CD14-positive monocyte (primary cell): ENCODE measurements at regions not wholly inside any gene's neighbourhood (a gene's known extent, or its start where the extent isn't known, plus 50 kb on each side); places are given as distances from the start of the nearest gene placed in this dataset.

Experiments used
- DNase-seq, 3 donors: peaks; one replicate each; pipeline ENCODE4 v3.0.0-alpha.2; 2011 to 2022
- H2AFZ ChIP-seq: 2 replicates; pipeline ENCODE4 v1.6.0; 2012; ENCODE audit warnings: mild to moderate bottlenecking, low read depth, low read length, inconsistent platforms; ENCODE audit not compliant: insufficient read depth, poor library complexity, severe bottlenecking
- H3K27ac ChIP-seq, 2 donors: 1 replicate in 1 of 2; 2 replicates in 1 of 2; pipeline ENCODE4 v1.5.1; 2012 to 2013; ENCODE audit warnings: low read length in 2 of 2, control low read depth in 1 of 2, inconsistent platforms in 1 of 2, low read depth in 1 of 2, mild to moderate bottlenecking in 1 of 2
- H3K27me3 ChIP-seq, 2 donors: one replicate each; pipeline versions ENCODE4 v1.6.0 to v1.6.1; 2011 to 2013; ENCODE audit warnings: low read length in 2 of 2; ENCODE audit not compliant: control insufficient read depth in 2 of 2, insufficient read depth in 2 of 2
- H3K36me3 ChIP-seq, 2 donors: replicated peaks in 1 of 2; 1 replicate in 1 of 2; 2 replicates in 1 of 2; pipeline versions ENCODE4 v1.5.1 to v1.6.1; 2012 to 2013; ENCODE audit warnings: low read length in 2 of 2, control low read depth in 1 of 2, inconsistent platforms in 1 of 2, mild to moderate bottlenecking in 1 of 2; ENCODE audit not compliant: insufficient read depth in 2 of 2, control insufficient read depth in 1 of 2
- H3K4me1 ChIP-seq, 2 donors: 1 replicate in 1 of 2; 2 replicates in 1 of 2; pipeline versions ENCODE4 v1.5.1 to v1.6.1; 2012 to 2013; ENCODE audit warnings: low read length in 2 of 2, control low read depth in 1 of 2, inconsistent platforms in 1 of 2, mild to moderate bottlenecking in 1 of 2, moderate library complexity in 1 of 2; ENCODE audit not compliant: insufficient read depth in 2 of 2, control insufficient read depth in 1 of 2
- H3K4me2 ChIP-seq: replicated peaks from 2 replicates; pipeline ENCODE3; 2012; ENCODE audit warnings: low read length, moderate library complexity, mild to moderate bottlenecking; ENCODE audit not compliant: poor library complexity, severe bottlenecking; ENCODE audit errors: extremely low read depth
- H3K4me3 ChIP-seq, 3 experiments: fragments of 200-600 bp in 1 of 3; sonication (generic) in 1 of 3; replicated peaks in 1 of 3; 1 replicate in 2 of 3; 2 replicates in 1 of 3; pipeline ENCODE4 v1.5.1; 2011 to 2013; ENCODE audit warnings: low read length in 3 of 3, mild to moderate bottlenecking in 3 of 3, control low read depth in 2 of 3, low read depth in 2 of 3, inconsistent platforms in 1 of 3, moderate library complexity in 1 of 3
- H3K79me2 ChIP-seq: 2 replicates; pipeline ENCODE4 v1.6.0; 2012; ENCODE audit warnings: mild to moderate bottlenecking, control low read depth, inconsistent platforms, low read length, moderate library complexity; ENCODE audit not compliant: insufficient read depth
- H3K9ac ChIP-seq: 2 replicates; pipeline ENCODE4 v1.6.0; 2017; ENCODE audit warnings: low read length, mild to moderate bottlenecking; ENCODE audit not compliant: insufficient read depth, poor library complexity, severe bottlenecking
- H3K9me3 ChIP-seq, 2 donors: replicated peaks in 1 of 2; 1 replicate in 1 of 2; 2 replicates in 1 of 2; pipeline versions ENCODE4 v1.5.1 to v1.6.1; 2012 to 2013; ENCODE audit warnings: low read length in 2 of 2, control low read depth in 1 of 2; ENCODE audit not compliant: control insufficient read depth in 1 of 2, insufficient read depth in 1 of 2
- H4K20me1 ChIP-seq: 2 replicates; pipeline ENCODE4 v1.6.0; 2012; ENCODE audit warnings: mild to moderate bottlenecking, low read length, control low read depth, moderate library complexity; ENCODE audit not compliant: insufficient read depth
- H3K27ac Mint-ChIP-seq, 7 donors: one replicate each; pipeline ENCODE4 v1.8.0; 2020; ENCODE audit warnings: mild to moderate bottlenecking in 7 of 7, mixed read lengths in 7 of 7, moderate library complexity in 6 of 7, inconsistent platforms in 2 of 7
- H3K27me3 Mint-ChIP-seq, 3 donors: one replicate each; pipeline ENCODE4 v1.8.0; 2021 to 2022; ENCODE audit warnings: low read depth in 3 of 3, mild to moderate bottlenecking in 3 of 3, mixed read lengths in 3 of 3, moderate library complexity in 3 of 3, inconsistent platforms in 1 of 3
- H3K36me3 Mint-ChIP-seq, 2 donors: one replicate each; pipeline ENCODE4 v1.8.0; 2020; ENCODE audit warnings: mixed read lengths in 2 of 2, inconsistent platforms in 1 of 2, mild to moderate bottlenecking in 1 of 2
- H3K4me1 Mint-ChIP-seq: one replicate; pipeline ENCODE4 v1.8.0; 2020; ENCODE audit warnings: mild to moderate bottlenecking, mixed read lengths
- H3K4me3 Mint-ChIP-seq, 2 donors: one replicate each; pipeline ENCODE4 v1.8.0; 2020; ENCODE audit warnings: mild to moderate bottlenecking in 2 of 2, mixed read lengths in 2 of 2, moderate library complexity in 1 of 2
- H3K9me3 Mint-ChIP-seq, 7 donors: one replicate each; pipeline ENCODE4 v1.8.0; 2020 to 2022; ENCODE audit warnings: mixed read lengths in 7 of 7, mild to moderate bottlenecking in 6 of 7, moderate library complexity in 6 of 7, inconsistent platforms in 2 of 7
- CTCF ChIP-seq: fragments of 200-600 bp; IDR thresholded peaks from one replicate; pipeline ENCODE4 v1.8.0; 2022; ENCODE audit warnings: antibody characterized with exemption, mild to moderate bottlenecking
- WGBS: methylation state at CpG from one replicate; pipeline ENCODE4 v1.1.5; 2013; ENCODE audit warnings: missing lambda C conversion rate; ENCODE audit not compliant: insufficient coverage; 5-methylcytosine and 5-hydroxymethylcytosine counted together
- intact Hi-C, 2 donors: fragments of 100-400 bp; cut with micrococcal nuclease; formaldehyde crosslinking; loops; one replicate each; pipeline versions ENCODE4 v1.15.0 to v1.15.1; 2023

GRCh38 chr14:44609201-44609600 lies 102.1 kb upstream of the FSCB start:
- H3K9ac ChIP-seq = no peak overlapping the region
- Mint-ChIP-seq H3K27ac (no peak overlapping the region), H3K27me3 (no peaks in the 10 kb centered on the region), H3K9me3 (peaks cover 0 to 7% (median 3%) of the 10 kb centered on the region in 7 donors), H3K4me3 (no peak overlapping the region), H3K36me3 (no peaks in the 10 kb centered on the region), H3K4me1 (no peaks in the 10 kb centered on the region)
- no peaks in the 10 kb centered on the region for H3K4me1 ChIP-seq
- intact Hi-C loops = no loop called here
- no peak for DNase-seq
- no peaks in the 10 kb centered on the region for H3K27me3 ChIP-seq
- no peak overlapping the region for H3K4me2 ChIP-seq
- no peaks in the 10 kb centered on the region for H3K36me3 ChIP-seq
- TF ChIP-seq CTCF = no peak
- peaks cover 3 to 4% of the 10 kb centered on the region in 2 donors for H3K9me3 ChIP-seq
- WGBS = no CpG with 5 or more reads among the region's 1 CpG
- H3K79me2 ChIP-seq = no peaks in the 10 kb centered on the region
- H3K27ac ChIP-seq = no peak overlapping the region
- no peaks in the 10 kb centered on the region for H4K20me1 ChIP-seq
- no peak overlapping the region for H3K4me3 ChIP-seq
- no peak overlapping the region for H2AFZ ChIP-seq

GRCh38 chr14:44607701-44608100 lies 100.6 kb upstream of the FSCB start:
- no peaks in the 10 kb centered on the region for H3K36me3 ChIP-seq
- no CpG with 5 or more reads among the region's 1 CpG for WGBS
- no peak overlapping the region for H3K4me2 ChIP-seq
- no peak for TF ChIP-seq CTCF
- H4K20me1 ChIP-seq = no peaks in the 10 kb centered on the region
- H2AFZ ChIP-seq = no peak overlapping the region
- H3K9me3 ChIP-seq = peaks cover 3 to 4% of the 10 kb centered on the region in 2 donors
- no peaks in the 10 kb centered on the region for H3K4me1 ChIP-seq
- no peak overlapping the region for H3K9ac ChIP-seq
- no peak for DNase-seq
- Mint-ChIP-seq H3K27me3 (no peaks in the 10 kb centered on the region), H3K27ac (no peak overlapping the region), H3K4me1 (no peaks in the 10 kb centered on the region), H3K36me3 (no peaks in the 10 kb centered on the region), H3K9me3 (peaks cover 0 to 7% (median 3%) of the 10 kb centered on the region in 7 donors), H3K4me3 (no peak overlapping the region)
- no peaks in the 10 kb centered on the region for H3K27me3 ChIP-seq
- no peak overlapping the region for H3K4me3 ChIP-seq
- no peak overlapping the region for H3K27ac ChIP-seq
- intact Hi-C loops = no loop called here
- no peaks in the 10 kb centered on the region for H3K79me2 ChIP-seq
